Small intestine (tissue), 7 donors: ENCODE measurements at regions not wholly inside any gene's neighbourhood (a gene's known extent, or its start where the extent isn't known, plus 50 kb on each side); places are given as distances from the start of the nearest gene placed in this dataset.

Experiments
- DNase-seq, 2 donors: peaks; one replicate each; pipeline versions ENCODE4 v3.0.0 to v3.0.0-alpha.2; 2013
- FAIRE-seq: peaks from 2 replicates; lab custom pipeline; 2012; peaks lifted over from hg19 to GRCh38; lab: Jason Lieb, UNC
- H3K27ac ChIP-seq, 3 donors: one replicate each; pipeline ENCODE4 v1.5.1; 2013; ENCODE audit warnings: low read length in 2 of 3, mild to moderate bottlenecking in 2 of 3, control low read depth in 1 of 3, inconsistent platforms in 1 of 3, low read depth in 1 of 3, moderate library complexity in 1 of 3
- H3K27me3 ChIP-seq, 3 donors: one replicate each; pipeline ENCODE4 v1.6.1; 2013; ENCODE audit warnings: low read length in 3 of 3, inconsistent platforms in 1 of 3; ENCODE audit not compliant: control insufficient read depth in 3 of 3, insufficient read depth in 3 of 3
- H3K36me3 ChIP-seq, 3 donors: one replicate each; pipeline ENCODE4 v1.6.1; 2013; ENCODE audit warnings: low read length in 3 of 3, inconsistent platforms in 1 of 3, low read depth in 1 of 3, mild to moderate bottlenecking in 1 of 3, moderate library complexity in 1 of 3; ENCODE audit not compliant: control insufficient read depth in 3 of 3, insufficient read depth in 2 of 3
- H3K4me1 ChIP-seq, 3 donors: one replicate each; pipeline ENCODE4 v1.6.1; 2013; ENCODE audit warnings: low read length in 2 of 3, inconsistent platforms in 1 of 3, low read depth in 1 of 3, mild to moderate bottlenecking in 1 of 3, moderate library complexity in 1 of 3; ENCODE audit not compliant: control insufficient read depth in 3 of 3, insufficient read depth in 2 of 3
- H3K4me3 ChIP-seq, 3 donors: one replicate each; pipeline ENCODE4 v1.5.1; 2013; ENCODE audit warnings: low read length in 3 of 3, control low read depth in 1 of 3, inconsistent platforms in 1 of 3, low read depth in 1 of 3, mild to moderate bottlenecking in 1 of 3, moderate library complexity in 1 of 3
- H3K9me3 ChIP-seq, 2 donors: one replicate each; pipeline ENCODE4 v1.6.1; 2013; ENCODE audit warnings: low read depth in 1 of 2, low read length in 1 of 2; ENCODE audit not compliant: control insufficient read depth in 2 of 2, insufficient read depth in 1 of 2
- whole genome bisulfite sequencing, 3 donors: extraction: QIAGEN DNeasy Blood & Tissue Kit; methylation state at CpG; one replicate each; pipeline ENCODE4 v1.1.7; 2013; 5-methylcytosine and 5-hydroxymethylcytosine counted together
- donor health status: healthy with polysubstance abuse.
- donor health status: control.
- donor health status: control.
- donor health status: Bipolar disorder and iron deficiency.
- donor health status: healthy.

- Histone ChIP-seq H3K9me3 (no peaks in the 10 kb centered on the region), H3K27ac (no peak overlapping the region), H3K4me3 (no peak overlapping the region), H3K27me3 (no peaks in the 10 kb centered on the region), H3K36me3 (no peaks in the 10 kb centered on the region), H3K4me1 (no peaks in the 10 kb centered on the region)
- WGBS, 3 donors, result 55 to 71% (median 56%) methylated on average over 4 of the region's 4 CpGs
- DNase-seq (no peak), FAIRE-seq (no peak)
These were observed 141.9 kb downstream of the SQOR start for GRCh38 chr15:45776772-45777171.

- peaks cover 0 to 7% (median 0%) of the 10 kb centered on the region in 3 donors for H3K27me3 ChIP-seq
- H3K4me1 ChIP-seq, result no peaks in the 10 kb centered on the region
- H3K9me3 ChIP-seq, result no peaks in the 10 kb centered on the region
- FAIRE-seq (no peak), DNase-seq (no peak)
- H3K4me3 ChIP-seq, result no peak overlapping the region
- H3K27ac ChIP-seq, result no peak overlapping the region
- H3K36me3 ChIP-seq, result no peaks in the 10 kb centered on the region
- 51 to 77% (median 51%) methylated on average over 4 of the region's 4 CpGs for WGBS, 3 donors
These were observed 143.0 kb downstream of the SQOR start for GRCh38 chr15:45777781-45778180.

GRCh38 chr15:45780352-45780751 is 145.5 kb downstream of the SQOR start:
- WGBS, 3 donors, result 32 to 68% (median 64%) methylated on average over 2 of the region's 2 CpGs
- Histone ChIP-seq H3K4me3 (no peak overlapping the region), H3K27me3 (peaks cover 0 to 7% (median 0%) of the 10 kb centered on the region in 3 donors), H3K36me3 (no peaks in the 10 kb centered on the region), H3K27ac (no peak overlapping the region), H3K9me3 (no peaks in the 10 kb centered on the region), H3K4me1 (no peaks in the 10 kb centered on the region)
- no peak for FAIRE-seq
- DNase-seq, result no peak

GRCh38 chr15:45784656-45785055 is 149.8 kb downstream of the SQOR start:
- Histone ChIP-seq H3K36me3 (no peaks in the 10 kb centered on the region), H3K4me3 (no peak overlapping the region), H3K27ac (no peak overlapping the region), H3K9me3 (no peaks in the 10 kb centered on the region), H3K4me1 (no peaks in the 10 kb centered on the region), H3K27me3 (peaks cover 0 to 7% (median 0%) of the 10 kb centered on the region in 3 donors)
- WGBS, 3 donors, result 52 to 79% (median 61%) methylated on average over 2 of the region's 2 CpGs
- FAIRE-seq (no peak), DNase-seq (no peak)

- H3K36me3 ChIP-seq, result no peaks in the 10 kb centered on the region
- DNase-seq, result no peak
- WGBS, 3 donors, result 59 to 78% (median 71%) methylated on average over 2 of the region's 2 CpGs
- no peaks in the 10 kb centered on the region for H3K9me3 ChIP-seq
- H3K27ac ChIP-seq, result no peak overlapping the region
- peaks cover 0 to 7% (median 0%) of the 10 kb centered on the region in 3 donors for H3K27me3 ChIP-seq
- FAIRE-seq, result no peak
- no peak overlapping the region for H3K4me3 ChIP-seq
- H3K4me1 ChIP-seq, result no peaks in the 10 kb centered on the region
These were observed 151.1 kb downstream of the SQOR start for GRCh38 chr15:45785897-45786296.

- FAIRE-seq, result no peak
- no peak overlapping the region for H3K4me3 ChIP-seq
- peak; percentile 22 to 28 for DNase-seq
- peaks cover 0 to 3% (median 0%) of the 10 kb centered on the region in 3 donors for H3K27me3 ChIP-seq
- no peaks in the 10 kb centered on the region for H3K36me3 ChIP-seq
- H3K27ac ChIP-seq, result no peak overlapping the region
- WGBS, 3 donors, result 34 to 44% (median 36%) methylated on average over 4 of the region's 4 CpGs
- H3K4me1 ChIP-seq, result no peaks in the 10 kb centered on the region
- no peaks in the 10 kb centered on the region for H3K9me3 ChIP-seq
These were observed 155.6 kb downstream of the SQOR start for GRCh38 chr15:45790325-45790943.

GRCh38 chr15:45794304-45794703 is 159.5 kb downstream of the SQOR start:
- DNase-seq (no peak), FAIRE-seq (no peak)

GRCh38 chr15:45794712-45795439 is 160.0 kb downstream of the SQOR start:
- WGBS, 3 donors, result 14 to 42% (median 32%) methylated on average over 6 of the region's 6 CpGs
- Histone ChIP-seq H3K4me1 (no peaks in the 10 kb centered on the region), H3K9me3 (no peaks in the 10 kb centered on the region), H3K27ac (no peak overlapping the region), H3K36me3 (no peaks in the 10 kb centered on the region), H3K27me3 (peaks cover 0 to 3% (median 0%) of the 10 kb centered on the region in 3 donors), H3K4me3 (no peak overlapping the region)
- FAIRE-seq (no peak), DNase-seq (peak; percentile 29 to 63)

More at GRCh38 chr15:45794304-45794703, 159.5 kb downstream of the SQOR start:
- no peaks in the 10 kb centered on the region for H3K4me1 ChIP-seq
- peaks cover 0 to 3% (median 0%) of the 10 kb centered on the region in 3 donors for H3K27me3 ChIP-seq
- H3K4me3 ChIP-seq, result no peak overlapping the region
- H3K36me3 ChIP-seq, result no peaks in the 10 kb centered on the region
- H3K27ac ChIP-seq, result no peak overlapping the region
- H3K9me3 ChIP-seq, result no peaks in the 10 kb centered on the region
